ENCODE measurements at regions not wholly inside any gene's neighbourhood (a gene's known extent, or its start where the extent isn't known, plus 50 kb on each side); places are given as distances from the start of the nearest gene placed in this dataset.

DNA sequence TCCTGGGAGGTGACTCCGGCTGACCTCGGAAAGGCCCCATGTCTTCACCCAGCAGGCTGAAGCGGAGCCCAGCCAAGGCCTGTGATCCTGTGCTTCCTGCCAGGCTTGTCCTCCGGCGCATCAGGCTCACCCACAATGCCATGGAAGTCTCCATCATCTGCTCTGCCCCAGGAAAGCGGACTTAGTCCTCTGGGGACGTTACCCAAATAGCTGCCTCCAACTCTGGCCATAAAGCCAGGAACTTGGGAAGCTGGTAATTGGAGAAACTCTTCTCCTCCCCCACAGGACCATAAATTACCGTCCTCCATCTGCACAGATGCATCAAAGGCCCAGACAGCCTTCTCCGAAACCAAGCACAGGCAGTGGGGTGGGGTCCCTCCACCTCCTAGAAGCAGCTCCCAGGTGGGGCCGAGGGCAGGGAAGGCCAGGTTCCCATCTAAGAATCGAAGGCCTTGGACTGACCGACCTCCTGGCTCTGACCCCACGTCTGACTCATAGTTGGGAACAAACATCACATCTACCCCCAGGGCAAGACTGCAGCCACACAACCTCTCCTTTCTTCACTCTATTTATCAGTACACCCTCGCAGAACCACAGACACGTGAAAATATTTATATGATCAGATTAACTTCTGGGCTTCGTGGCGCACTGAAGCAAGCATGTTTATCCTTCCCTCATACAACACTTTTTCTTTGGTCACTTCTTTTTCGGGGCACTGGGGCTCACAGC lies 56.4 kb downstream of the PITPNM2 start:
- no peak overlapping the region for H3K4me3 ChIP-seq
- H2AFZ ChIP-seq: no peak overlapping the region
- H3K27me3 ChIP-seq (replicated peaks; ENCODE audit: insufficient read depth): peaks cover 5% of the 10 kb centered on the region
- TF ChIP-seq EZH2 (IDR thresholded peaks at IDR 0.05; ENCODE audit: insufficient read depth, poor library complexity, severe bottlenecking): no peak
- TF ChIP-seq EZH2phosphoT487 (IDR thresholded peaks at IDR 0.05; ENCODE audit: insufficient read depth, low read depth): peak; percentile 88
- no peaks in the 10 kb centered on the region for H3K9me2 ChIP-seq (ENCODE audit: insufficient read depth)
- no peaks in the 10 kb centered on the region for H3K9me3 ChIP-seq (ENCODE audit: low read depth)
- in situ Hi-C loops (cut with MboI): no loop called here
- 0 out of 2 replicates have a peak, but pooled peaks cover 3% of the 10 kb centered on the region for H4K20me1 ChIP-seq (ENCODE audit: insufficient read depth)
- peak overlapping the region; percentile 54 for H3K4me2 ChIP-seq (ENCODE audit: unreplicated experiment)
- H3K9ac ChIP-seq: no peak overlapping the region
- peaks cover 14% of the 10 kb centered on the region for H3K4me1 ChIP-seq (ENCODE audit: insufficient read depth)
- no peaks in the 10 kb centered on the region for H3K36me3 ChIP-seq (ENCODE audit: low read depth)
- H3F3A ChIP-seq (ENCODE audit: insufficient read depth): peaks cover 14% of the 10 kb centered on the region
- 42 to 46% methylated on average over 18 of the region's 18 CpGs for WGBS, 2 experiments (ENCODE audit: low coverage in 1 of 2, low lambda C conversion rate in 2 of 2, missing lambda C conversion rate in 2 of 2)
- peak; percentile 88 for DNase-seq
- no peaks in the 10 kb centered on the region for H3K79me2 ChIP-seq (ENCODE audit: insufficient read depth)
- no peak overlapping the region for H3K27ac ChIP-seq

- H2AFZ ChIP-seq: no peak overlapping the region
- H3K9ac ChIP-seq: no peak overlapping the region
These were observed 58.0 kb downstream of the PITPNM2 start for GRCh38 chr12:123092866-123093265.

GRCh38 chr12:123091230-123092150 lies 59.4 kb downstream of the PITPNM2 start:
- Histone ChIP-seq H3K36me3 (ENCODE audit: low read depth) (no peaks in the 10 kb centered on the region), H4K20me1 (ENCODE audit: insufficient read depth) (no peaks in the 10 kb centered on the region), H3K27me3 (replicated peaks; ENCODE audit: insufficient read depth) (no peaks in the 10 kb centered on the region), H3K79me2 (ENCODE audit: insufficient read depth) (no peaks in the 10 kb centered on the region), H3K4me2 (ENCODE audit: unreplicated experiment) (no peak overlapping the region), H3K9ac (no peak overlapping the region), H3K4me3 (no peak overlapping the region), H3K4me1 (ENCODE audit: insufficient read depth) (peaks cover 19% of the 10 kb centered on the region), H3K27ac (no peak overlapping the region), H2AFZ (no peak overlapping the region), H3K9me3 (ENCODE audit: low read depth) (no peaks in the 10 kb centered on the region), H3K9me2 (ENCODE audit: insufficient read depth) (no peaks in the 10 kb centered on the region), H3F3A (ENCODE audit: insufficient read depth) (peaks cover 22% of the 10 kb centered on the region)
- 97 to 99% methylated on average over 8 of the region's 8 CpGs for WGBS, 2 experiments (ENCODE audit: low coverage in 1 of 2, low lambda C conversion rate in 2 of 2, missing lambda C conversion rate in 2 of 2)
- DNase-seq: no peak
- TF ChIP-seq EZH2phosphoT487 (IDR thresholded peaks at IDR 0.05; ENCODE audit: insufficient read depth, low read depth) (no peak), EZH2 (IDR thresholded peaks at IDR 0.05; ENCODE audit: insufficient read depth, poor library complexity, severe bottlenecking) (no peak)
- in situ Hi-C loops (cut with MboI): no loop called here

More at GRCh38 chr12:123092866-123093265, 58.0 kb downstream of the PITPNM2 start:
- Histone ChIP-seq H3F3A (ENCODE audit: insufficient read depth) (peaks cover 22% of the 10 kb centered on the region), H3K4me3 (no peak overlapping the region), H3K9me2 (ENCODE audit: insufficient read depth) (no peaks in the 10 kb centered on the region), H3K4me2 (ENCODE audit: unreplicated experiment) (no peak overlapping the region), H4K20me1 (ENCODE audit: insufficient read depth) (no peaks in the 10 kb centered on the region), H3K27ac (no peak overlapping the region), H3K4me1 (ENCODE audit: insufficient read depth) (peaks cover 19% of the 10 kb centered on the region), H3K36me3 (ENCODE audit: low read depth) (no peaks in the 10 kb centered on the region), H3K79me2 (ENCODE audit: insufficient read depth) (no peaks in the 10 kb centered on the region), H3K27me3 (replicated peaks; ENCODE audit: insufficient read depth) (no peaks in the 10 kb centered on the region), H3K9me3 (ENCODE audit: low read depth) (no peaks in the 10 kb centered on the region)
- DNase-seq: no peak
- WGBS, 2 experiments (ENCODE audit: low coverage in 1 of 2, low lambda C conversion rate in 2 of 2, missing lambda C conversion rate in 2 of 2): 98 to 100% methylated on average over 4 of the region's 4 CpGs
- TF ChIP-seq EZH2 (IDR thresholded peaks at IDR 0.05; ENCODE audit: insufficient read depth, poor library complexity, severe bottlenecking) (no peak), EZH2phosphoT487 (IDR thresholded peaks at IDR 0.05; ENCODE audit: insufficient read depth, low read depth) (no peak)
- in situ Hi-C loops (cut with MboI): no loop called here

- Histone ChIP-seq H3K27ac (peak overlapping the region; percentile 54), H3K4me2 (ENCODE audit: unreplicated experiment) (peak overlapping the region; percentile 24), H3K36me3 (ENCODE audit: low read depth) (no peaks in the 10 kb centered on the region), H3K9me3 (ENCODE audit: low read depth) (no peaks in the 10 kb centered on the region), H3K9ac (no peak overlapping the region), H3F3A (ENCODE audit: insufficient read depth) (peaks cover 22% of the 10 kb centered on the region), H3K79me2 (ENCODE audit: insufficient read depth) (no peaks in the 10 kb centered on the region), H3K9me2 (ENCODE audit: insufficient read depth) (no peaks in the 10 kb centered on the region), H3K27me3 (replicated peaks; ENCODE audit: insufficient read depth) (no peaks in the 10 kb centered on the region), H4K20me1 (ENCODE audit: insufficient read depth) (no peaks in the 10 kb centered on the region), H2AFZ (no peak overlapping the region), H3K4me3 (no peak overlapping the region), H3K4me1 (ENCODE audit: insufficient read depth) (peaks cover 20% of the 10 kb centered on the region)
- peak; percentile 96 for TF ChIP-seq EZH2phosphoT487 (IDR thresholded peaks at IDR 0.05; ENCODE audit: insufficient read depth, low read depth)
- TF ChIP-seq EZH2 (IDR thresholded peaks at IDR 0.05; ENCODE audit: insufficient read depth, poor library complexity, severe bottlenecking): no peak
- WGBS, 2 experiments (ENCODE audit: low coverage in 1 of 2, low lambda C conversion rate in 2 of 2, missing lambda C conversion rate in 2 of 2): 1 to 2% methylated on average over 2 of the region's 2 CpGs
- in situ Hi-C loops (cut with MboI): no loop called here
- peak; percentile 98 for DNase-seq
These were observed 61.1 kb downstream of the PITPNM2 start for GRCh38 chr12:123089631-123090353.

Data from GM23248 (cell line).